MM.1S (cell line): ENCODE measurements at regions not wholly inside any gene's neighbourhood (a gene's known extent, or its start where the extent isn't known, plus 50 kb on each side); places are given as distances from the start of the nearest gene placed in this dataset.

ENCODE experiments used
- EZH2 ChIP-seq: fragments of 300-600 bp; sonication (generic); optimal IDR thresholded peaks from 2 replicates; pipeline ENCODE3; 2017; ENCODE audit warnings: low read depth, mild to moderate bottlenecking, antibody characterized with exemption, low read length, mixed read lengths
- EZH2phosphoT487 ChIP-seq: fragments of 300-600 bp; sonication (generic); IDR thresholded peaks from 2 replicates; pipeline ENCODE4 v1.6.1; 2018; ENCODE audit warnings: antibody characterized with exemption, low read length
- TF ChIP-seq, protein P1 (sequence below): fragments of 300-600 bp; sonication (generic); IDR thresholded peaks from 2 replicates; pipeline ENCODE4 v1.5.1; 2016; ENCODE audit warnings: antibody characterized with exemption, low read length, mixed read lengths

DNA sequence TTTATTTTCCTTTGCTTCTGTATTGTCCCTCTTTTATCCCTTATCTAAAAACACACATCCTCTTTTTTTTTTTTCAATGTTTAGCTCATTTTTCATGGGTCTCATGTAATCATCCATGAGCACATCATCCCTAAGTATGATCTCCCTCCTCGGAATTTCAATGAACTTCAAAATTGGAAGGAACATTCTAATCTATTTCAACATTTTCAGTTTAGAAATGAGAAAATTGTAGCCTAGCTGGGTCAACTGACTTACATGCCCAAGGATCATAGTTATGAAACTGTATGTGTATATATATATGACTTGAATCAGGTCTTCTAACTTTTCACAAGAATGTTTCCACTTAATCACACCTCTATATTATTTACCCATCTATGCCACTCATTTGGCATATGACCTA, 77.7 kb downstream of the TUSC1 start:
- TF ChIP-seq, protein P1, sequence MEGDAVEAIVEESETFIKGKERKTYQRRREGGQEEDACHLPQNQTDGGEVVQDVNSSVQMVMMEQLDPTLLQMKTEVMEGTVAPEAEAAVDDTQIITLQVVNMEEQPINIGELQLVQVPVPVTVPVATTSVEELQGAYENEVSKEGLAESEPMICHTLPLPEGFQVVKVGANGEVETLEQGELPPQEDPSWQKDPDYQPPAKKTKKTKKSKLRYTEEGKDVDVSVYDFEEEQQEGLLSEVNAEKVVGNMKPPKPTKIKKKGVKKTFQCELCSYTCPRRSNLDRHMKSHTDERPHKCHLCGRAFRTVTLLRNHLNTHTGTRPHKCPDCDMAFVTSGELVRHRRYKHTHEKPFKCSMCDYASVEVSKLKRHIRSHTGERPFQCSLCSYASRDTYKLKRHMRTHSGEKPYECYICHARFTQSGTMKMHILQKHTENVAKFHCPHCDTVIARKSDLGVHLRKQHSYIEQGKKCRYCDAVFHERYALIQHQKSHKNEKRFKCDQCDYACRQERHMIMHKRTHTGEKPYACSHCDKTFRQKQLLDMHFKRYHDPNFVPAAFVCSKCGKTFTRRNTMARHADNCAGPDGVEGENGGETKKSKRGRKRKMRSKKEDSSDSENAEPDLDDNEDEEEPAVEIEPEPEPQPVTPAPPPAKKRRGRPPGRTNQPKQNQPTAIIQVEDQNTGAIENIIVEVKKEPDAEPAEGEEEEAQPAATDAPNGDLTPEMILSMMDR, result no peak
- TF ChIP-seq EZH2 (no peak), EZH2phosphoT487 (no peak)
